HCT116 (cell line): ENCODE measurements at regions not wholly inside any gene's neighbourhood (a gene's known extent, or its start where the extent isn't known, plus 50 kb on each side); places are given as distances from the start of the nearest gene placed in this dataset.

Experiments used
- ATAC-seq: fragments of 200-7000 bp; cut with Tn5 transposase; 2 replicates; pipeline ENCODE4 v1.9.1; 2020; ENCODE audit warnings: mild to moderate bottlenecking, moderate library complexity
- BruUV-seq: library from RNA; stranded (reverse); fragments of 400-500 nt; replicated peaks from 2 replicates; lab custom pipeline; 2021; lab: Mats Ljungman, UMichigan
- CTCF ChIA-PET: fragments of 300-600 bp; sonication (Branson Sonifier 250); formaldehyde crosslinking; loops from one replicate; lab custom pipeline; 2021; ENCODE audit warnings: antibody characterized with exemption; lab: Charles Lee
- POLR2A ChIA-PET: fragments of 300-600, 350-600 bp; sonication (Branson Sonifier 250); formaldehyde crosslinking; loops from one replicate; lab custom pipeline; 2021; ENCODE audit warnings: antibody characterized with exemption; lab: Charles Lee
- RAD21 ChIA-PET, 2 experiments: fragments of 300-600 bp; sonication (Branson Sonifier 250); formaldehyde crosslinking; loops; one replicate each; lab custom pipeline; 2023; ENCODE audit warnings: low total read pairs in 2 of 2; ENCODE audit not compliant: uncharacterized antibody in 2 of 2, unreplicated experiment in 2 of 2, low non-redundant PET in 1 of 2; lab: Charles Lee
- DNase-seq: peaks from one replicate; pipeline ENCODE4 v3.0.0-alpha.2; 2010; ENCODE audit warnings: low read depth, low spot score
- H2AFZ ChIP-seq: fragments of 200-600 bp; shearing (Covaris generic), sonication (generic); 2 replicates; pipeline ENCODE4 v1.6.1; 2017; ENCODE audit warnings: low read depth, mixed run types, mixed read lengths, antibody characterized with exemption, low read length; ENCODE audit not compliant: poor library complexity, severe bottlenecking
- H3K27ac ChIP-seq: 2 replicates; pipeline ENCODE4 v1.5.1; 2012; ENCODE audit warnings: low read depth, low read length
- H3K27me3 ChIP-seq: fragments of 200-600 bp; sonication (generic); 2 replicates; pipeline ENCODE4 v1.6.1; 2016; ENCODE audit warnings: mixed run types, low read length, mixed read lengths; ENCODE audit not compliant: insufficient read depth
- H3K36me3 ChIP-seq, 2 experiments: fragments of 200-500 bp in 1 of 2; fragments of 200-600 bp in 1 of 2; sonication (Bioruptor generic) in 1 of 2; sonication (generic) in 1 of 2; 2 replicates each; pipeline versions ENCODE4 v1.5.1 to v1.6.1; 2014 to 2016; ENCODE audit warnings: low read length in 2 of 2, inconsistent platforms in 1 of 2, mixed read lengths in 1 of 2, mixed run types in 1 of 2; ENCODE audit not compliant: insufficient read depth in 2 of 2, control insufficient read depth in 1 of 2
- H3K4me1 ChIP-seq, 2 experiments: fragments of 200-600 bp in 1 of 2; sonication (generic) in 1 of 2; 2 replicates each; pipeline versions ENCODE4 v1.5.1 to v1.6.1; 2012 to 2017; ENCODE audit warnings: low read length in 2 of 2, inconsistent platforms in 1 of 2, mild to moderate bottlenecking in 1 of 2, mixed read lengths in 1 of 2, mixed run types in 1 of 2, moderate library complexity in 1 of 2; ENCODE audit not compliant: insufficient read depth in 2 of 2, control insufficient read depth in 1 of 2
- H3K4me2 ChIP-seq: fragments of 200-600 bp; sonication (generic); 2 replicates; pipeline ENCODE4 v1.6.1; 2017; ENCODE audit warnings: mixed run types, low read length, mixed read lengths
- H3K4me3 ChIP-seq, 2 experiments: fragments of 200-600 bp in 1 of 2; sonication (generic) in 1 of 2; replicated peaks in 1 of 2; 2 replicates each; pipeline ENCODE4 v1.5.1; 2011 to 2016; ENCODE audit warnings: low read length in 2 of 2, control low read depth in 1 of 2, low read depth in 1 of 2, mild to moderate bottlenecking in 1 of 2, mixed read lengths in 1 of 2, mixed run types in 1 of 2
- H3K79me2 ChIP-seq: fragments of 200-600 bp; sonication (generic); 2 replicates; pipeline ENCODE4 v1.6.1; 2017; ENCODE audit warnings: mild to moderate bottlenecking, mixed run types, low read length, moderate library complexity, mixed read lengths; ENCODE audit not compliant: insufficient read depth
- H3K9ac ChIP-seq: fragments of 200-600 bp; sonication (generic); 2 replicates; pipeline ENCODE4 v1.6.1; 2016; ENCODE audit warnings: low read length, mixed read lengths
- H3K9me2 ChIP-seq: fragments of 200-600 bp; sonication (generic), shearing (Covaris generic); 2 replicates; pipeline ENCODE4 v1.6.1; 2017; ENCODE audit warnings: mixed run types, mild to moderate bottlenecking, moderate library complexity; ENCODE audit not compliant: insufficient read depth
- H3K9me3 ChIP-seq, 2 experiments: fragments of 200-500 bp in 1 of 2; fragments of 200-600 bp in 1 of 2; sonication (Bioruptor generic) in 1 of 2; sonication (generic) in 1 of 2; 2 replicates each; pipeline ENCODE4 v1.6.1; 2014 to 2017; ENCODE audit warnings: low read length in 2 of 2, mixed read lengths in 2 of 2, inconsistent platforms in 1 of 2, low read depth in 1 of 2, mild to moderate bottlenecking in 1 of 2, mixed run types in 1 of 2, moderate library complexity in 1 of 2; ENCODE audit not compliant: control insufficient read depth in 1 of 2, insufficient read depth in 1 of 2
- H4K20me1 ChIP-seq: fragments of 200-600 bp; sonication (generic), shearing (Covaris generic); 2 replicates; pipeline ENCODE4 v1.6.1; 2017; ENCODE audit warnings: mixed run types, mild to moderate bottlenecking, moderate library complexity; ENCODE audit not compliant: insufficient read depth
- ELF1 ChIP-seq: IDR thresholded peaks from 2 replicates; pipeline ENCODE4 v1.6.1; 2012; ENCODE audit warnings: low read depth, borderline replicate concordance
- FOSL1 ChIP-seq: IDR thresholded peaks from 2 replicates; pipeline ENCODE4 v1.6.1; 2012; ENCODE audit warnings: low read depth
- MAX ChIP-seq: IDR thresholded peaks from 2 replicates; pipeline ENCODE4 v1.6.1; 2012
- POLR2AphosphoS5 ChIP-seq: IDR thresholded peaks from 2 replicates; pipeline ENCODE4 v1.6.1; 2011; ENCODE audit warnings: mild to moderate bottlenecking, low read depth, low read length, moderate library complexity
- REST ChIP-seq: IDR thresholded peaks from 2 replicates; pipeline ENCODE4 v1.6.1; 2012; ENCODE audit warnings: low read depth
- SIN3A ChIP-seq: IDR thresholded peaks from 2 replicates; pipeline ENCODE4 v1.6.1; 2012; ENCODE audit warnings: low read depth
- SP1 ChIP-seq: IDR thresholded peaks from 2 replicates; pipeline ENCODE4 v1.6.1; 2012; ENCODE audit warnings: low read depth
- TCF7L2 ChIP-seq: IDR thresholded peaks from 2 replicates; pipeline ENCODE4 v1.7.0; 2011; ENCODE audit warnings: borderline replicate concordance, inconsistent platforms; ENCODE audit not compliant: insufficient read depth, insufficient read length; ENCODE audit errors: extremely low read depth
- intact Hi-C: fragments of 100-400 bp; cut with micrococcal nuclease; formaldehyde crosslinking; loops from 2 replicates; pipeline ENCODE4 v1.10.0; 2022
- TF ChIP-seq, protein P1 (sequence below), 3 experiments: fragments of 200-600 bp in 1 of 3; sonication (generic) in 1 of 3; IDR thresholded peaks in 2 of 3; conservative IDR thresholded peaks in 1 of 3; 2 replicates each; pipeline ENCODE4 v1.5.1; 2012 to 2017; ENCODE audit warnings: low read depth in 2 of 3, low read length in 2 of 3, antibody characterized with exemption in 1 of 3, borderline replicate concordance in 1 of 3, control low read depth in 1 of 3, mild to moderate bottlenecking in 1 of 3, mixed read lengths in 1 of 3, mixed run types in 1 of 3, moderate library complexity in 1 of 3; ENCODE audit not compliant: insufficient read depth in 1 of 3

DNA sequence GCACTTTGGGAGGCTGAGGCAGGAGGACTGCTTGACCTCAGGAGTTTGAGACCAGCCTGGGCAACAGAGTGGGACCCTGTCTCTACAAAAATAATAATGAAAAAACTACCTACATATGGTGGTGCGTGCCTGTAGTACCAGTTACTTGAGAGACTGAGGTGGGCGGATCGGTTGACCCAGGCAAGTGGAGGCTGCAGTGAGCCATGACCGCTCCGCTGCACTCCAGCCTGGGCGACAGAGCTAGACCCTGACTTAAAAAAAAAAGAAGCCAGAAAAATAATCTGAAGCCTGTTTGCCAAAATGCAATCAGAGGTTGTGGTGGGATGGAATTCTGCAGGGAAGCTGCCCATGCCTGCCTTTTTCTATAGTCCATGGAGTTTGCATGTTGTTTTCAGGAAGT, 50.4 kb upstream of the GGTA1 start:
- ChIA-PET POLR2A (interaction anchor here (0.8 kb wide), 1 partner anchor 49 kb away, joined by 3 read pairs; no protein-coding TSS in a partner anchor), CTCF (interaction anchor here (0.8 to 1.8 kb wide), 19 partner anchors 9 to 381 kb away, joined by 3 to 9 read pairs (median 3); no protein-coding TSS in a partner anchor), RAD21 (no interaction called here)
- Histone ChIP-seq H3K4me1 (peaks cover 7 to 31% of the 10 kb centered on the region in 2 experiments; a peak in 3 of 4 replicates), H3K27me3 (no peaks in the 10 kb centered on the region), H3K9me3 (no peaks in the 10 kb centered on the region), H3K36me3 (no peaks in the 10 kb centered on the region), H3K79me2 (no peaks in the 10 kb centered on the region), H3K9me2 (no peaks in the 10 kb centered on the region), H4K20me1 (no peaks in the 10 kb centered on the region), H3K9ac (peak overlapping the region; percentile 32; the same call in 1 of the 2 replicates), H3K27ac (no peak overlapping the region), H3K4me3 (peak overlapping the region; percentile 23 to 55), H2AFZ (no peak overlapping the region), H3K4me2 (peak overlapping the region; percentile 80)
- intact Hi-C loops: no loop called here
- DNase-seq: no peak
- ATAC-seq: no peak
- TF ChIP-seq SIN3A: no peak
- no peak for TF ChIP-seq SP1
- TF ChIP-seq, all 23 proteins: peak for 0
- no TSS peak for BruUV-seq

DNA sequence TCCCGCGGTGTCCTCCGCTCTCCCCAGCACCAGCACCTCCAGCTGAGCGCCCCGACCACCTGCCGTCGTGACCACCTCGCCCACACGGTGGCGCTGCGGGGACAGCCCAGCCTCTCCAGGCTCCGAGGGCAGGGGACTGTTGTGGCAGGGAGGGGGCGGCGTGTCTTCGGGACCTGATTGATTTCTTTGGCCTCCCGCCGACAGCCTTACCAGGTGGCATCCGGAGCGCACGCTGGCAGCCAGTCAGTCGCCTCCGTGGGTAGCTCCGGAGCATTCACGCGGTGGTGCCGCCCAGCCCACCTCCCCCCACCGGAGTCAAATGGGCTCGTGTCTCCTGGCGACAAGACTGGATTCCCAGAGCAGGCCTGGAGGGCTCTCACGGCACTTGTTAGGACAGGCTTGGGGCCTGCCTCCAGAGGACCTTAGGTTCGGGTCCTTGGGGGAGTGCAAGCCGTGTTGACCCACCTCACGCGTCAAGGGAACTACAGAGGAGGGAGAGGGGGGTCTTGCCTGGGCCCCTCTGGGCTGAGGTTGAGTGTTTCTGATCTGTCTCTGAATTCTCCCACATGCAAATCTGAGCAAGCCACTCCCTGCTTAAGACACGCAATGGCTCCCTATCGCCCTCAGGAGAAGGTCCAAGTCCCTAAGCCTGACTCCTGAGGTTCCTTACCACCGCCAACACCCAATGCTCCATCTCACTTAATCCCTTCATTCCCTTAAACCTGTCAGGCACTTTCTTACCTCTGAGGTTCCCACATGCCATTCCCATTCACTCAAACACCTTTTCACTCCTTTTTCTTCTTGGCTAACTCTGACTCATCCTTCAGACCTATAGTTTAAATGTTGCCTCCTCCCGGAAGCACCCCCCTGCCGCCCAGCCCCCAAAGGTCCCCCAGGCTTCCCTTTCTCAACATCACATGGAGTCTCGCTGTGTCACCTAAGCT, 51.2 kb upstream of the GGTA1 start:
- intact Hi-C loops: no loop called here
- Histone ChIP-seq H3K4me1 (peaks cover 7 to 25% of the 10 kb centered on the region in 2 experiments; a peak in 3 of 4 replicates), H2AFZ (no peak overlapping the region), H3K27ac (no peak overlapping the region; the same call in 1 of the 2 replicates), H3K27me3 (no peaks in the 10 kb centered on the region), H3K79me2 (no peaks in the 10 kb centered on the region), H3K4me2 (peak overlapping the region; percentile 80), H3K9ac (peak overlapping the region; percentile 32), H4K20me1 (no peaks in the 10 kb centered on the region), H3K4me3 (peak overlapping the region; percentile 23 to 55), H3K9me2 (no peaks in the 10 kb centered on the region), H3K36me3 (no peaks in the 10 kb centered on the region), H3K9me3 (no peaks in the 10 kb centered on the region)
- ATAC-seq (peak; percentile 69), DNase-seq (peak; percentile 40)
- no TSS peak for BruUV-seq
- POLR2A ChIA-PET: interaction anchor here (0.8 kb wide), 1 partner anchor 48 kb away, joined by 3 read pairs; no protein-coding TSS in a partner anchor
- RAD21 ChIA-PET: no interaction called here
- CTCF ChIA-PET: interaction anchor here (0.8 to 1.8 kb wide), 19 partner anchors 10 to 380 kb away, joined by 3 to 9 read pairs (median 3); no protein-coding TSS in a partner anchor
- no peak for TF ChIP-seq MAX
- TF ChIP-seq, protein P1, sequence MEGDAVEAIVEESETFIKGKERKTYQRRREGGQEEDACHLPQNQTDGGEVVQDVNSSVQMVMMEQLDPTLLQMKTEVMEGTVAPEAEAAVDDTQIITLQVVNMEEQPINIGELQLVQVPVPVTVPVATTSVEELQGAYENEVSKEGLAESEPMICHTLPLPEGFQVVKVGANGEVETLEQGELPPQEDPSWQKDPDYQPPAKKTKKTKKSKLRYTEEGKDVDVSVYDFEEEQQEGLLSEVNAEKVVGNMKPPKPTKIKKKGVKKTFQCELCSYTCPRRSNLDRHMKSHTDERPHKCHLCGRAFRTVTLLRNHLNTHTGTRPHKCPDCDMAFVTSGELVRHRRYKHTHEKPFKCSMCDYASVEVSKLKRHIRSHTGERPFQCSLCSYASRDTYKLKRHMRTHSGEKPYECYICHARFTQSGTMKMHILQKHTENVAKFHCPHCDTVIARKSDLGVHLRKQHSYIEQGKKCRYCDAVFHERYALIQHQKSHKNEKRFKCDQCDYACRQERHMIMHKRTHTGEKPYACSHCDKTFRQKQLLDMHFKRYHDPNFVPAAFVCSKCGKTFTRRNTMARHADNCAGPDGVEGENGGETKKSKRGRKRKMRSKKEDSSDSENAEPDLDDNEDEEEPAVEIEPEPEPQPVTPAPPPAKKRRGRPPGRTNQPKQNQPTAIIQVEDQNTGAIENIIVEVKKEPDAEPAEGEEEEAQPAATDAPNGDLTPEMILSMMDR (IDR thresholded peaks at IDR 0.05 in 2 of 3, conservative IDR thresholded peaks at IDR 0.05 in 1 of 3; ENCODE audit: borderline replicate concordance in 1 of 3, insufficient read depth in 1 of 3, low read depth in 2 of 3, low read length in 2 of 3): peak in 2 of 3 experiments; percentile 85 to 89; a peak in 4 of 6 replicates
- TF ChIP-seq ELF1: no peak
- TF ChIP-seq SIN3A: no peak
- TF ChIP-seq TCF7L2: peak; percentile 36
- TF ChIP-seq FOSL1: no peak
- no peak for TF ChIP-seq SP1
- no peak for TF ChIP-seq REST
- TF ChIP-seq POLR2AphosphoS5: no peak
